ENCODE measurements at regions not wholly inside any gene's neighbourhood (a gene's known extent, or its start where the extent isn't known, plus 50 kb on each side); places are given as distances from the start of the nearest gene placed in this dataset.

DNA sequence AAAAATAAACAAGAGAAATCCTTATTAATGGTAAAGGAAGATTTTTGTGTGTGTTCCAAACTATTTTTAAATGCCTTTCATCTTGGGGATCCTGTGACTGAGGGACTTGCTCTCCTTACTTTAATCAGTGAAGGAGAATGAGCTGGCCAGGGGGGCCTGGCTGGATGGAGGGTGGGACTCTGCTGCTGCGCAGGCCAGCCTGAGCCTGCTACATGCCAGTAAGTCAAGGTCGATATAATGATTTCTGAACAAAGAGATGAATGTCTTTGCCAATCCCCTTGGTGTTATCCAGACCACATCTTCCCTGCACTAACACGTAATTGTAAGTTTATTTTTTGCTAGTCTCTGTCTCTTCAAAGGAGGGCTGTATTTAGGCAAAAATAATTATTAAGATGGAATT is 1679.2 kb upstream of the TENM3 start:
- TF ChIP-seq, protein P1, sequence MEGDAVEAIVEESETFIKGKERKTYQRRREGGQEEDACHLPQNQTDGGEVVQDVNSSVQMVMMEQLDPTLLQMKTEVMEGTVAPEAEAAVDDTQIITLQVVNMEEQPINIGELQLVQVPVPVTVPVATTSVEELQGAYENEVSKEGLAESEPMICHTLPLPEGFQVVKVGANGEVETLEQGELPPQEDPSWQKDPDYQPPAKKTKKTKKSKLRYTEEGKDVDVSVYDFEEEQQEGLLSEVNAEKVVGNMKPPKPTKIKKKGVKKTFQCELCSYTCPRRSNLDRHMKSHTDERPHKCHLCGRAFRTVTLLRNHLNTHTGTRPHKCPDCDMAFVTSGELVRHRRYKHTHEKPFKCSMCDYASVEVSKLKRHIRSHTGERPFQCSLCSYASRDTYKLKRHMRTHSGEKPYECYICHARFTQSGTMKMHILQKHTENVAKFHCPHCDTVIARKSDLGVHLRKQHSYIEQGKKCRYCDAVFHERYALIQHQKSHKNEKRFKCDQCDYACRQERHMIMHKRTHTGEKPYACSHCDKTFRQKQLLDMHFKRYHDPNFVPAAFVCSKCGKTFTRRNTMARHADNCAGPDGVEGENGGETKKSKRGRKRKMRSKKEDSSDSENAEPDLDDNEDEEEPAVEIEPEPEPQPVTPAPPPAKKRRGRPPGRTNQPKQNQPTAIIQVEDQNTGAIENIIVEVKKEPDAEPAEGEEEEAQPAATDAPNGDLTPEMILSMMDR (IDR thresholded peaks at IDR 0.05; ENCODE audit: insufficient read depth, low read length, poor library complexity, severe bottlenecking), result no peak
- H3K36me3 ChIP-seq (ENCODE audit: control insufficient read depth, insufficient read depth, low read length), result no peaks in the 10 kb centered on the region
- no peak for DNase-seq (ENCODE audit: extremely low read depth, insufficient read length)
- no peaks in the 10 kb centered on the region for H3K27me3 ChIP-seq (replicated peaks; ENCODE audit: control insufficient read depth, insufficient read depth, low read length)
- no peak overlapping the region for H3K4me3 ChIP-seq (replicated peaks; ENCODE audit: low read depth, low read length)

DNA sequence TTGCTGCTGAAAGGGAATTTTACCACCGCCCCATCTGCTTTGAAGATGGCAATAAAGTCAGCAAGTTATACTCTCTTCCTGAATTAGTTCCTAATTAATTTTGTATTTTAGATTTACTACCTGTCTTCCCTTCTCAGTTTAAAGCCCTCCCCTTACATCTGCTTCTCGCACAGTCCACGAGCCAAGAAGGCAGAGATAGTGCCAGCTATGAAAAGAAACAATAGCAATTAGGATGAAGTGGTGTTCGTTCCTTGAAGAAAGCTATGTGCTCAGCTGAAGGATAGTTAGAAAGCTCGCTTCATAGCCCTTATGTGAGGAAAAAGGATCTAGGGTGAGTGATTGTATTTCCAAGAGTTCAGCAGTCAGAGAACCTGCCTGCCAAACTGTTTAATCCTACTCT is 1678.8 kb upstream of the TENM3 start:
- H3K27me3 ChIP-seq (replicated peaks; ENCODE audit: control insufficient read depth, insufficient read depth, low read length), result no peaks in the 10 kb centered on the region
- H3K4me3 ChIP-seq (replicated peaks; ENCODE audit: low read depth, low read length), result no peak overlapping the region
- H3K36me3 ChIP-seq (ENCODE audit: control insufficient read depth, insufficient read depth, low read length), result no peaks in the 10 kb centered on the region
- TF ChIP-seq, protein P1 (IDR thresholded peaks at IDR 0.05; ENCODE audit: insufficient read depth, low read length, poor library complexity, severe bottlenecking), result no peak
- no peak for DNase-seq (ENCODE audit: extremely low read depth, insufficient read length)

DNA sequence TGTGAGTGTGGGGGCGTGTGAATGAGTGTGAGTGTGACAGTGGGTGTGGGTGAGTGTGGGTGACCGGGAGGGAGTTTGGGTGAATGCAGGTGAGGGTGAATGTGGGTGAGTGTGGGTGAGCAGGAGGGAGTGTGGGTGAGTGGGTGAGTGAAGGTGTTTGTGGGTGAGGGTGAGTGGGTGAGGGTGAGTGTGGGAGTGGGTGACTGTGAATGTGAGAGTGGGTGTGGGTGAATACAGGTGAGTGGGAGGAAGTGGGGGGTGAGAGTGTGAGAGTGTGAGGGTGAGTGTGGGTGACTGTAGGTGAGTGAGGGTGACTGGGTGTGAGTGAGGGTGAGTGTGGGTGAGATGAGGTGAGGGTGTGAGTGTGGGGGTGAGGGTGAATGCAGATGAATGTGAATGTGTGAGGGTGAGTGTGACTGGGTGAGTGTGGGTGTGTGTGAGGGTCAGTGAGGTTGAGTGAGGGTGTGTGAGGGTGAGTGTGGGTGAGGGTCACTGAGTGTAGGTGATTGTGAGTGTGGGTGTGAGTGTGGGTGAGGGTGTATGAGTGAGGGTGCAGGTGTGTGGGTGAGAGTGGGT is 1677.3 kb upstream of the TENM3 start:
- no peak for DNase-seq (ENCODE audit: extremely low read depth, insufficient read length)
- TF ChIP-seq, protein P1 (IDR thresholded peaks at IDR 0.05; ENCODE audit: insufficient read depth, low read length, poor library complexity, severe bottlenecking), result no peak
- Histone ChIP-seq H3K4me3 (replicated peaks; ENCODE audit: low read depth, low read length) (no peak overlapping the region), H3K27me3 (replicated peaks; ENCODE audit: control insufficient read depth, insufficient read depth, low read length) (no peaks in the 10 kb centered on the region), H3K36me3 (ENCODE audit: control insufficient read depth, insufficient read depth, low read length) (no peaks in the 10 kb centered on the region)

DNA sequence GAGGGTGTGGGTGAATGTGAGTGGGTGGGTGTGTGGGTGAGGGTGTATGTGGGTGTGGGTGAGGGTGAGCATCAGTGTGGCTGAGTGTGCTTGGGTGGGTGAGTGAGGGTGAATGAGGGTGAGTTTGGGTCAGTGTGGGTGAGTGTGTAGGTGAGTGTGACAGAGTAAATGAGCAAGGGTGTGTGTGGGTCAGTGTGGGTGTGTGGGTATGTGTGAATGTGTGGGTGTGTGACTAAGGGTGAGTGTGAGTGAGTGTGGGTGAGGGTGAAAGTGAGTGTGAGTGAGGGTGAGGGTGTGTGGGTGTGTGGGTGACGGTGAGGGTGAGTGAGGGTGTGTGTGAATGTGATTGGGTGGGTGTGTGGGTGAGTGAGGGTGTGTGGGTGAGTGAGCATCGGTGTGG is 1676.7 kb upstream of the TENM3 start:
- no peak overlapping the region for H3K4me3 ChIP-seq (replicated peaks; ENCODE audit: low read depth, low read length)
- no peak for DNase-seq (ENCODE audit: extremely low read depth, insufficient read length)
- no peaks in the 10 kb centered on the region for H3K36me3 ChIP-seq (ENCODE audit: control insufficient read depth, insufficient read depth, low read length)
- TF ChIP-seq, protein P1 (IDR thresholded peaks at IDR 0.05; ENCODE audit: insufficient read depth, low read length, poor library complexity, severe bottlenecking), result no peak
- H3K27me3 ChIP-seq (replicated peaks; ENCODE audit: control insufficient read depth, insufficient read depth, low read length), result no peaks in the 10 kb centered on the region

DNA sequence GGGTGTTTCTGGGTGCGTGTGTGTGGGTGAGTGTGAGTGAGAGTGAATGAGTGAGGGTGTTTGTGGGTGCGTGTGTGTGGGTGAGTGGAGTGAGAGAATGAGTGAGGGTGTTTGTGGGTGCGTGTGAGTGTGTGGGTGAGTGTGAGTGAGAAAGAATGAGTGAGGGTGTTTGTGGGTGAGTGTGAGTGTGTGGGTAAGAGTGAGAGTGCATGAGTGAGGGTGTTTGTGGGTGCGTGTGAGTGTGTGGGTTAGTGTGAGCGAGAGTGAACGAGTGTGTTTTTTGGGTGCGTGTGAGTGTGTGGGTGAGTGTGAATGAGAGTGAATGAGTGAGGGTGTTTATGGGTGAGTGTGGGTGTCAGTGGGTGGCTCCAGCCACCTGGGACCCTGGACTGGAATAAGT is 1676.1 kb upstream of the TENM3 start:
- TF ChIP-seq, protein P1 (IDR thresholded peaks at IDR 0.05; ENCODE audit: insufficient read depth, low read length, poor library complexity, severe bottlenecking), result no peak
- Histone ChIP-seq H3K4me3 (replicated peaks; ENCODE audit: low read depth, low read length) (no peak overlapping the region), H3K27me3 (replicated peaks; ENCODE audit: control insufficient read depth, insufficient read depth, low read length) (no peaks in the 10 kb centered on the region), H3K36me3 (ENCODE audit: control insufficient read depth, insufficient read depth, low read length) (no peaks in the 10 kb centered on the region)
- no peak for DNase-seq (ENCODE audit: extremely low read depth, insufficient read length)

DNA sequence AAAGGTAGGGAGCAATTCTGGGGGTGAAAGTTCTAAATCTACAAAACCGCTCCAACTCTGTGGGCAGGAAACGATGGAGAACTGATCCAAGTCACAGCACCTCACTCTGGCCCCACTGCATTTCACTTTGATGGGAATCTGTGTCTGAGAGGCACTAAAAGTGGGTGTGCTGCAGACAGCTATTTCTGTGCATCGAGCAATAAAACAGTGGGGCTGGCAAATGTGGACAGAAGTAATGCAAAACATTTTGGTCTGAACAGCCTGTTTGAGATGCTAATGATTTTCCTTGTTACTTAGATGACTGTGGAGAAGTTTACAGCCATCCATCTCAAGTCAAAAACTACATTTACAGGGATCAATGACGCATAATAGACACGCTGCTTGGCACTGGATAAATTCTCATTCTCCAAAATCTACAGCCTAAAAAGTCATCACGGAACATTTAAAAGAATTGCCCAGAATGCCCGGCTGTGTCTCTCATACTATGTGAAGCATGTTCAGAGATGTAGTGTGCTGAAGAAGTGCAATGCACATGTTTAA is 1671.6 kb upstream of the TENM3 start:
- TF ChIP-seq, protein P1 (IDR thresholded peaks at IDR 0.05; ENCODE audit: insufficient read depth, low read length, poor library complexity, severe bottlenecking), result no peak
- DNase-seq (ENCODE audit: extremely low read depth, insufficient read length), result no peak
- Histone ChIP-seq H3K36me3 (ENCODE audit: control insufficient read depth, insufficient read depth, low read length) (no peaks in the 10 kb centered on the region), H3K4me3 (replicated peaks; ENCODE audit: low read depth, low read length) (no peak overlapping the region), H3K27me3 (replicated peaks; ENCODE audit: control insufficient read depth, insufficient read depth, low read length) (no peaks in the 10 kb centered on the region)
